ENCODE measurements at regions not wholly inside any gene's neighbourhood (a gene's known extent, or its start where the extent isn't known, plus 50 kb on each side); places are given as distances from the start of the nearest gene placed in this dataset.
A peak's percentile ranks its signal among the peaks of the same experiment; 100 is the strongest.

DNA sequence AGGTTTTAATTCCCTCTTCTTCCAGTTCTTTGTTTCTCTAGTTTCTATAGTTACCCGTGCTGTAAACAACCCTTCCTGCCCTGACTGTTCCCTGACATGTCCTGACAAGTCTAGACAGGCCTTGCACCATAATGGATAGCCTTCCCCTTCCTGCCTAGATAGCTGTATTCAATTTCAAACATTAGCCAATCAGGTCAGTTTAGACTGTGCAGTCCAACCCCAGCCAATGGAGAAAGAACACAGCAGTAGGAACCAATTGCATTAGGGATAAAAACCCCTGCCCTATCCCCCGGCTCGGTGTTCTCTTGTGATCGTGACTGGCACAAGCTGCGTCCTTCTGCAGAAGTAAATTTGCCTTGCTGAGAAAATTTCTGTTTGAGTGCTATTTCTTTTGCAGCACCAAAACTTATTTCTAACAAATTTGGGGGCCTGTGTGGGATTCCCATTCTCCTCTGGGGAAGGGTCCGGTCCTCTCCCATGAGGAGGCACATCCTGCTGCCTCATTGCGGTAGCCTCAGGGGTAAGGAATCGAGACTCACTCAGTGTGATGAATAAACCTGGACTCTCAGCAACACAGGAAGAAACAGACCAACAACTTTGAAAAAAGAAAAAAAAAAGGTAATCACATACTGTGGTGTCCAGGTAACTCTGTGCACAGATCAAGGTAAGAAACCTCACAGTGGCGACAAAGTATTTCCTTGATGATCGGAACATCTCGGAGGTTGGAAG lies 248.7 kb upstream of the ECI2 start:
- DNase-seq (no peak), ATAC-seq (ENCODE audit: poor library complexity) (no peak)
- intact Hi-C loops (cut with DNase I): no loop called here

DNA sequence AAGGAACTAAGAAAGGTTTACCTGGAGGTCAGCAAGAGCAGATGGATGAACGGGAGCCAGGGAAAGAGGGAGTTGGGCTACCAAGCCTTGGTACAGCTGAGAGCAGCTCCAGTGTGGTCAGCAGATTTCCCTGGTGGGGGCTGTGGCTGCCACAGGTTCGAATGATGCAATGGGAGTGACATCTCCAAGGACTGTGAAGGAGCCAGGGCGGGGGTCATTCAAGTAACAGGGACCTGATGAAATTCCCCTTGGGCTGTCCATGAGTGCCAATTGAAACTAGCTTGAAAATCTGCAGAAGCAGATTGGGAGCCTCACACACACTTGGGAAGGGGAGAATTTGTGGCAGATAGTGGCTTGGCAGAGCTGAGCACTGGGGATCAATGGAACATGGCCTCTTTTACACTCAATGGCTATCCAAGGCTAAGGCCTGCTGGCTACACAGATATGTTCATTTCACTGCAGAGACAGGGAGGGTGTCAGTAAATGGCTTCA lies 247.0 kb upstream of the ECI2 start:
- intact Hi-C loops (cut with DNase I): no loop called here
- no peak for DNase-seq
- ATAC-seq (ENCODE audit: poor library complexity): no peak

DNA sequence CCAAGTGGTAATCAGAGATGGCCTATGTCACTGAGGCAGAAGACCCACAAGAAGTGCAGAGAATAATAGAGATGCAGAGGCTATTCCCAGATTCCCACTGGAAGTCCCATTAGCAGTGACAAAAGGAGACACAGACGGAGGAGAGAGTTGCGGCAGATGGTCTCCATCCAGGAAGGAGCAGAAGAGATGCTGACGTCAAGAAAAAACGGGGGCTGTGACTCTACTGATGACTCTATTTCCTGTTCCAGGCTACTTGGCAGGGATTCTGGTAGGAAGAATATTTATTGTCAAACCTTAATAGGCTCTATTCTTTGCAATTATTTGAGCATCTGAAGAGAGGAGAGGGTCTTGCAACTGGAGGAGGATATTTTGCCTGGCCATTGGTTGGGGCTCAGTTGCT lies 246.0 kb upstream of the ECI2 start:
- ATAC-seq (ENCODE audit: poor library complexity) (peak; percentile 30), DNase-seq (no peak)
- intact Hi-C loops (cut with DNase I): no loop called here

DNA sequence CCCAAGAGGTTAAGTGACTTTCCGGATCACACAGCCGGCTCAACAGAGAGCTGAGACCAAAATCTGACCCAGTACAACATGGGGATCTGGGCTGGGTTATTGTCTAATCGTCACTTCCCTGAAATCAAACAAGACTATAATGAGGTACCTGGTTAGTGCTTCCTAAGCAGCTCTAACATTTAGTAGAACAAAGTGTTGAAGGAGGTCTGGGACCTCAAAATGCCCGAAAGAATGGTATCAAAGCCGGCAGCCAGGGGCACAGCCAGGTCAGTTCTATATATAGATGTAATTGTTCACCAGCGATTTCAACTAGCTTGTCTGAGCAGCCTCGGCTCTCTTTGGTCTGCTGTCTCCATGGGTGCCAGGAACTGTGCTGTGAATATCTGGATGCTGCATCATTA lies 245.5 kb upstream of the ECI2 start:
- intact Hi-C loops (cut with DNase I): no loop called here
- peak; percentile 55 for ATAC-seq (ENCODE audit: poor library complexity)
- DNase-seq: no peak

DNA sequence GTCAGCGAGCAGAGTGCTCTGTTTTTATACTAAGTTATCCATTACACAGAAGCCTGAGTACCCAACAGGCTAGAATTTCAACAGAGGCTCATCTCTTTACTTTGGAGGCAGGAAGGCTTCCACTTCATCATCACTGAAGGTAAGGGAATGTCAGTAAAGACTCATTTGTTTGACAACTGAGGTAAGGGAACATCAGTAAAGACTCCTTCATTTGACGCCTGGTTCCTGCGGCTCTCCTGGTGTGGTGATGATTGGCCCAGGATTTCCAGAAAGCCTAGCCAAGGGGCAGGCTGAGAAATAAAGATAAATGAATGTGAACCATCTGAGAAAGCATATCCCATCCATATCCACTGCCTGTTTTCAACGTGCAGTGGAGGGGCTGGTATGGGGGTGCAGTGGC lies 244.6 kb upstream of the ECI2 start:
- no peak for DNase-seq
- intact Hi-C loops (cut with DNase I): no loop called here
- ATAC-seq (ENCODE audit: poor library complexity): no peak

DNA sequence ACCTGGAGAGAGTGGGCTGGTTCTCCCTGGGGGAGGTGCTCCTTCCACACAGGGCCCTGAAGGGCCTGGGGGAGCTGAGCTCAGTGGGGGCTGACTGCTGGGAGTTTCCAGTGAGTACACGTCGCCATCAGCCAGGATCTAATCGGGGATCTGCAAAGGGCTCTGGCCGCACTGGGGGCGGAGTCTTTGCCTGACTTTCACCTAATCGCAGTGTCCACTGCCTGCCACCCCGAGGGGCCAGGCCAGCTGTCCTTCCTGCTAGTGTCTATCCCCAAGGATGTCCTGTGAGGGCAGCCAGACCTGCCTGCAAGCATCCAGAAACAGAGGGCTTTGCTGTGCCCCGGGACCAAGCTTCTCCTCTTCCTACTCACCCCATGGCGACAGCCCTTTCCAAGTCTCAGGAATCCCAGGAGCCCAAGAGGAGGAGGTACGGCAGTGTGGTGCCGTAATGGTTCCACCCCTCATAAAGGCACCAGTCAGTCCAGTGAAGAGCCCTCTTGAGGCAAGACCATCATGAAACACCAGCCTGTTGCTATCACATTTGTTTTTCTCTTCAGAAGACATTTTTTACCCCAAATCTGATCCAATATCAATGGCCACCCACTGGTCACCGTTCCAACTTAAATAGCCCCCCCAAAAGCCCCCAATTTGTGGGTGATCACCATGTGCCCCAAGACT lies 243.1 kb upstream of the ECI2 start:
- intact Hi-C loops (cut with DNase I): no loop called here
- DNase-seq: no peak
- ATAC-seq (ENCODE audit: poor library complexity): no peak

DNA sequence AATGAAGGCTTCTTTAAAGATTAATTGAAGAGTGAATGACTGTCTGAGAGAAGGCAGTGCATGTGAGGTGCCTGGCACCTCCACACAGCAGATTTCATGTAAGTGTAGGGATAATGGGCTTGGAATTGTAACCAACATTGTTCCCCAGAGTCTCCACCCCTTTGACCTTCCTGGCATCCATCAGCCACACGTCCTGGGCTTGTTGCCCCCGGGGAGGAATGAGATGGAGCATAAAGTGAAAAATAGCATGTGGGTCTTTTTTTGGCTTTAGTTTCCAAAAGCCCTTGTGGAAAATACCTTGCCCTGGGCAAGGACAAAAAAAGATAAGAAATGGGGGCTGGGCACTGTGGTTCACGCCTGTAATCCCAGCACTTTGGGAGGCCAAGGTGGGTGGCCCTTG lies 242.2 kb upstream of the ECI2 start:
- ATAC-seq (ENCODE audit: poor library complexity) (peak; percentile 42), DNase-seq (no peak)
- intact Hi-C loops (cut with DNase I): no loop called here

DNA sequence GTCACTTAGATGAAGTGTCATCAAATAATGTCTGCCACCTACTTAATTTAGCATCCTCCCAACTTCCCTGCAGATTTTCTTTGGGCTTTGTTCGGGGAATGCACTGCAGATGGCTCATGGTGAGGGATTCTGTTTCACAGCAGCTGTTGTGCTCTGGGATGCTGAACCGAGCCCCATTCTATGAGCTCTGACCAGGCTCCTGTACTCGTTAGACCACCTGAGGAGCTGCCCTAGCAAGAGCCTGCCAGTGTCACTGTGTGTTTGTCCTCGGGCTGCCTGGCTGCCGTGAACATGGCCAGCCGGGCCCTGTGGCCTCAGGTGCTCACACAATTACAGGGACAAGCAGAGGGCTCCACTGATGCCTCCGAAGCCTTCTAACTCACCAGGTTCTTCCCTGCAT lies 238.8 kb upstream of the ECI2 start:
- ATAC-seq (ENCODE audit: poor library complexity) (no peak), DNase-seq (no peak)
- intact Hi-C loops (cut with DNase I): no loop called here

DNA sequence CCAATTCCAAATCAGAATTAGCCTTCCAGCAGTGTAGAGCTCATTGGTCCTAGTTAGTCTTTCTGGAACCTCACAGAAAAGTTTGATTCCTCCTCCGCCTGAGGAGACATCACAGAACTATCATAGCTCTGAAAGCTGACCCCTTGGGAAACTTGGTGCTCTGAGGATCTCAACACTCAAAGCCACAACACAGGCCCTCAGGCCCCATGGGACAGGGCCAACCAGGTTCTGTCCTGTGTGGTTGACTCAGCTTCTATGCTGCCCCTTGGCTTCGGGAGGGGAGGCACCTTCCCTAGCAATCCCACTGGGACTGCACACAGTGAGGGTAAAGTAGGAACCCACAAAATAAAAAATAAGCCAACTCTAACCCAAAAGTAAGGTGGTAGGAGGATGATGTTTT lies 237.5 kb upstream of the ECI2 start:
- ATAC-seq (ENCODE audit: poor library complexity): no peak
- intact Hi-C loops (cut with DNase I): no loop called here

DNA sequence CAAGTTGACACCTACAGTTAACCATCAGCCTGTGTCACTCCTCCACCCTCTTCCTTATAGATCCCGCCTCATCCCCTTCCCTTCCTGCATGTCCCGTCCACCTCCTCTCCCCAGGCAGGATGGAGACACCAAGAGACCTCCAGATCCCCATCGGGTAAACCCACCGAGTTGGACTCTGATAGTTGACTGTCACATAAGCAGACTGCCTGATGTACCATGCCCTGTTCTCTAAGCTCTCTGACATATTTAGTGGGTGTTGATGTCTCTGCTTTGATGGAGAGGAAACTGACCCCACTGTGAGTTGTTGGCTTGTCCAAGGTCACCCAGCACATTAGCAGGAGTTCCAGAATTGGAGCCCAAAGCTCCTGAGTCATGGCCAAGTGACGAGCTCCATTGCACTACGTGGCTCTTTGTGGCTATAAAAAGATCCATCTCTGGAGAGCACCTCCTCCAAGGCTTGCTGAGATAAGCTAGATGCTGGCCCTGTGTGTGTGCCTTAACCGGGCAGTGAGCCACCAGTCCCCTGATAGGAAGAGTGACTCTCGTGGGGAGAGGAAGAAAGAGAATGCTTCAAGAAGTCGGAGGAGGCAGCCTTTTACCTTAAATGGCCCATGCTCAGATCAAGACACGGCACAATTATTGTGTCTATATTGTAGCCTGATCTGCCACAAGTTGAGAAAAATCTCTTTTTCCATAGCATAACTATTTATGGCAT lies 236.0 kb upstream of the ECI2 start:
- DNase-seq (peak; percentile 83), ATAC-seq (ENCODE audit: poor library complexity) (peak; percentile 94)
- intact Hi-C loops (cut with DNase I): no loop called here

More for the DNA sequence above, 237.5 kb upstream of the ECI2 start:
- no peak for DNase-seq

DNA sequence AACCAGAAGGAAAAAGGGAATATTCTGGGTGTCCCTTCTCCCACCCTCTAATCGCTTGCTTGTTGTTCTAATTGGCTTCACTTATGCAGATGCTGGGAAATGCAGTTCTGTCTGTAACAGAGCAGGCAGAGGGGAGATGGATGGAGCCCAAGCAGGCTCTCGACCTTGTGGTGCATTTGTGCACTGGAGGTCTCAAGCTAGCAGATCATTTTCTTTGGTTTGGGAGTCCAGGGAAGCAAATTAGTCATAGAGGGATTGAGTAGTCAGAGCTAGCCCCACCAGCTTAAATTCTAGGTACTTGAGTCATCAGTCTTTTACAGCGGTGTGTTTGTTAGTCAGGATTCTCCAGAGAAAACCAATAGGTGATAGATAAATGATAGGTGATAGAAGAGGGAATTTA lies 234.7 kb upstream of the ECI2 start:
- intact Hi-C loops (cut with DNase I): no loop called here
- DNase-seq (no peak), ATAC-seq (ENCODE audit: poor library complexity) (no peak)

DNA sequence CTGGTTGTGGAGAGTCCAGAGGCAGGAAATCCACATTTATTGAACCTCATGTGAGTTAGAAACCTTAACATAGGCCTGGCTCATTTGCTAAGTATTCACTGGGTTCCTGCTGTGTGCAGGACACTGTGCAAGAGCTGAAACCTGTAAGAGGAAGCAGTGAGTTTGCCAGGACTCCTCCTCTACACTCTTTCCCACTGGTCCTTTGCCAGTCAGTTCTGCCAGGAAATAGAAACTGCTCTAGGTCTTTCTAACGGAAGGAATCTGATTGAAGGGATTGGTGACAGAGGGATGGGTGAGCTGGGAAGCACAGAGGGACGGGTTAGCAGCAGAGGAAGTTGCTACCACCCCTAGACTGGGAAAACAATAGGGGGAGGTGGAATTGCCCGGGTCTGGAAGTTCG lies 234.2 kb upstream of the ECI2 start:
- ATAC-seq (ENCODE audit: poor library complexity) (peak; percentile 72), DNase-seq (no peak)
- intact Hi-C loops (cut with DNase I): no loop called here

DNA sequence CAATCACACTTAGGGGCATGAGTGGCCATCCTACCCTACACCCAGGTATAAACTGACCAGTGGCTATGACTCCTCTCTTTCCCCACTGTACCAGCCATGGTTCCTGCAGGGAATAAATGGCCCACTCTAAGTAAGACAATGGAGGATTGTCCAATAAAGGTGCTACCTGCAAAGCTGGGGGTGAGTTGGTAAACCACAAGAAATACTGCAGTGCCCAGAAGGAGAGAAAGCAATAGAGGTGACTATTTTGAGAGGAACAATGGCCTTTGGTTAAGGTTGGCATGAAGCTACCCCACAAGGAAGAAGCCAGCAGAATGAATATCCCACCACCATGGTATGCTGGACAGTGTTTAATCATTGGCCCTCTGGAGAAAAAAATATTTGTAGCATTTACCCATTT lies 233.3 kb upstream of the ECI2 start:
- DNase-seq (no peak), ATAC-seq (ENCODE audit: poor library complexity) (no peak)
- intact Hi-C loops (cut with DNase I): no loop called here

DNA sequence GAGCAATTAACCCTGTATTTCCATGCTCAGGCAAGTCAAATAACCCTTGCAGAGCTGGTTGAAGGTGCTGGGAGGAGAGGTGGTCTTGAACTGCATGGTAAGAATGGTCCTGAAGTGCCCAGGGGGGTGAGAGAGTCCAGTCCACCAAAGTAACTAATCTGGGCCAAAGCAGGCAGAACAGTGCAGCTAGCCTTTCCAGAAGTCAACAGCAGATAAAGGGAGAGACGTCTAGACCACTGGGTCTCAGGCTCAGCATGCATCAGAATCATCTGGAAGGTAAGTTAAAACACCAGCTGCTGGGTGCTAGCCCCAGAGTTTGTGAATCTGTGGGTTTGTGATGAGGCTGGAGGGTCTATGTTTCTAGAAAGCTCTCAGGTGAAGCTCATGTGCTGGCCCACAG lies 232.3 kb upstream of the ECI2 start:
- DNase-seq: no peak
- intact Hi-C loops (cut with DNase I): no loop called here

DNA sequence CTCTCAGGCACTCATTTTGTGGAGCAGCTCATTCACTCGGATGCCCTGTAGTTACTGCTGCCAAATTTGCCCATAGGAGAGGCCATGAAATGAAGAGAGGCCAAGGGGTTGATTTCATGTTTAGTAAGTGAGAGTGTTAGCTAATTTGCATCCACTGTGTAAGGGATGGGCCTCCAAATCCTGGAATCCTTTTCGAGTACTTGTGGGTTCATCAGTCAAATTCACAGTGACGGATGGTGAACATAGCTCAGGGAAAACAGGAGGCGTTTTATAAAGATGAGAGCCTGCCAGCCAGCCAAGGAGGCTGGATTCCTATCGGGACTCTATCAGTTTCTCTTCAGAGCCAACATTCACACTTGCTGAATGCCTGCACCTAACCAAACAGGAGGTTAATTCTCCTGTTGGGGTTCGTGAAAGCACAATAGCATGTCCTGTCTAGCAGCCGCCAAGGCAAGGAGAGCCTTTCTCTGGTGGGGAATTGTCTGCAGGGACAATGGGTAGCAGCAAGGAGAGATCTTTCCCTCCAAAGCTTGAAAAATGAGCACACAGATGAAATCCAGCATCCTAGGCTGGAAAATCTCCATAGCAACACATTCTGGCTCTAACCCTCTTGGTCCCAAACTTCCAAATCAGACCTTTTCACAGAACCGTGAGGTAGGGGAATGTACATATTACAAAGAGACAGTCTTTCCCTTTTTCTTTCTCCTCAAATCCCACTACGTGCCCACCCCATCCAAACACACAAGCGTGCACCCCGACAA lies 231.4 kb upstream of the ECI2 start:
- ATAC-seq (ENCODE audit: poor library complexity) (no peak), DNase-seq (no peak)
- intact Hi-C loops (cut with DNase I): no loop called here

More for the DNA sequence above, 232.3 kb upstream of the ECI2 start:
- ATAC-seq (ENCODE audit: poor library complexity): no peak

DNA sequence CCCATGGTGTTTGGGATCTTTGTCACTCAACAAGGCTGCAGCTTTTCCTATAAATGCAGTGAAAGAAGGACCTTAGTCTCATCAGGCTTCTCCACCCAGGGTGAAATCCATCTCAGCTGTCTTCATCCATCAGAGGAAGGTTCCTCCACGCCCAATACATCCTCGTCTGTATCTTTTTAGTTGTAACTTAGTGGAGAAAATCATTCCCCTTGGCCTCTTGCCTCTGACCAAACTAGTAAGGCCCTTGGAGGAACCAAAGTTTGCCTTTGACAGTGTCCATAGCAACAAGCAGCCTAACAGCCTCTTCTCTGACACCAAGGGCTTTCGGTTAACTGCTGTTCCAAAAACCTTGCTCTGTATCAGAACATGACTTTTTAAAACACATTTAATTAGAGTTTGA lies 230.3 kb upstream of the ECI2 start:
- DNase-seq: no peak
- intact Hi-C loops (cut with DNase I): no loop called here
- no peak for ATAC-seq (ENCODE audit: poor library complexity)

DNA sequence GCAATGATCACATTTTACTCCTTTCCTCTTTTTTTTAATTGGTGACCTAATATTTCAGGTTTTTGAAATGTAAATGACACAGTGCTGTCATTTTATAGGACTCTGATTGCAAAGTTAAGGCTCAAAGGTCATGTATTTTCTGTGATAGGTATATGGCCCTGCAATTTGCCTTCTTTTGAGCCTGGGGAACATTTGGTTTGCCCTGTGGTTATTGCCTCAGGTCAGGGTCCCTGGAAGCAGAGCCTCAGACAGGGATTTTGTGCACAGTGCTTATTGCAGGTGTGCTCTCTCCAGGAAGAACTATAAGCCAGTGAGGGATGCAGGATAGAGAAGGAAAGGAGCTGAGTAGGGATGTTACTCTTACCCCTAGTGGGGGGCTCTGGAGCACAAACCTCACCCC lies 229.3 kb upstream of the ECI2 start:
- intact Hi-C loops (cut with DNase I): no loop called here
- DNase-seq (no peak), ATAC-seq (ENCODE audit: poor library complexity) (no peak)

DNA sequence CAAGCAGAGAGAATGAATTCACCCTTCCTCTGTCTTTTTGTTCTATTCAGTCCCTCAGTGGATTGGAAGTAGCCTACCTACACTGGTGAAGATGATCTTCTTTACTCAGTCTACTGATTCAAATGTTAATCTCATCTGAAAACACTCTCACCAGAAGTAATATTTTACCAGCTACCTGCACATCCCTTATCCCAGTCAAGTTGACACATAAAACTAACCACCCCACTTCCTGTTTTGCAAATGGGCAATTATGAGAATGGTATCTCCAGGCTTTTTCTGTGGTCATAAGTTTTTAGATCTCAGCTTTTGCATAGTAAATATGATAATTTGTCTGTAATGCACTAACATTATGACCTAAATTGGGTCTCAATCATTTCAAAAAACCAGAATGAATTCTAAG lies 228.8 kb upstream of the ECI2 start:
- intact Hi-C loops (cut with DNase I): no loop called here
- no peak for DNase-seq
- no peak for ATAC-seq (ENCODE audit: poor library complexity)

DNA sequence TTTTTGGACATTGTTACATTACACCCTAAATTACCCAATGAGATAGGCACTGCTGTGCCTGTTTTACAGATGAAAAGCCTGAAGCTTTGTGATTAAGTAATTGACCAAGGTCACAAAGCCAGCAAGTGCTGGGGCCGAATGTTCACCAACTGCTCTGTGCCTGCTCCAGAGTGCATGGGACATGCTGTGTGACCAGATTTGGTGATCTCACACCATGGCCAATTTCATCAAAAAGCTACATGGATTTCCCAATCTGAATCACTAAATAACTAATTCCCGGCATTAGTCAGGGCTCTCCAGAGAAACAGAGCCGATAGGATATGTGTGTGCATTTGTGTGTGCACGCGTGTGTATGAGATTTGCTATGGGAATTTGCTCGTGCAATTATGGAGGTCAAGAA lies 228.3 kb upstream of the ECI2 start:
- intact Hi-C loops (cut with DNase I): no loop called here
- DNase-seq (no peak), ATAC-seq (ENCODE audit: poor library complexity) (no peak)
